Stomach (tissue), 4 donors: ENCODE measurements at regions not wholly inside any gene's neighbourhood (a gene's known extent, or its start where the extent isn't known, plus 50 kb on each side); places are given as distances from the start of the nearest gene placed in this dataset.

Experiments used
- CTCF ChIP-seq, 7 experiments: fragments of 450-650 bp in 4 of 7; fragments of 200-600 bp in 3 of 7; sonication (generic) in 3 of 7; IDR thresholded peaks; one replicate each; pipeline ENCODE4 v1.5.1; 2016 to 2019; ENCODE audit warnings: antibody characterized with exemption in 7 of 7, control low read depth in 2 of 7, mild to moderate bottlenecking in 1 of 7
- POLR2A ChIP-seq, 4 donors: fragments of 450-650 bp; IDR thresholded peaks; one replicate each; pipeline ENCODE4 v1.6.1; 2016; ENCODE audit warnings: antibody characterized with exemption in 4 of 4, control low read depth in 2 of 4, mild to moderate bottlenecking in 1 of 4, moderate library complexity in 1 of 4

GRCh38 chr5:17123010-17123409, 94.4 kb upstream of the BASP1 start:
- TF ChIP-seq POLR2A (IDR thresholded peaks at IDR 0.05) (no peak), CTCF (IDR thresholded peaks at IDR 0.05) (no peak)
